SK-N-SH treated with all-trans-retinoic acid at 6 μM for 48 hours (cell line): ENCODE measurements at regions not wholly inside any gene's neighbourhood (a gene's known extent, or its start where the extent isn't known, plus 50 kb on each side); places are given as distances from the start of the nearest gene placed in this dataset.

ENCODE experiments used
- BACH2 ChIP-seq: fragments of 250-450 bp; sonication (Bioruptor Pico); IDR thresholded peaks from 2 replicates; pipeline ENCODE4 v1.9.0; 2021; ENCODE audit warnings: mild to moderate bottlenecking, borderline replicate concordance
- CSDC2 ChIP-seq: fragments of 250-450 bp; sonication (Bioruptor Pico); IDR thresholded peaks from 2 replicates; pipeline ENCODE4 v1.5.0; 2020; ENCODE audit warnings: mild to moderate bottlenecking, moderate library complexity
- PPARA ChIP-seq: fragments of 250-450 bp; sonication (Bioruptor Pico); IDR thresholded peaks from 2 replicates; pipeline ENCODE4 v1.5.0; 2020; ENCODE audit warnings: mild to moderate bottlenecking, borderline replicate concordance
- TCF4 ChIP-seq: fragments of 250-450 bp; sonication (Bioruptor Pico); IDR thresholded peaks from 2 replicates; pipeline ENCODE4 v1.8.0; 2021; ENCODE audit warnings: mild to moderate bottlenecking, moderate library complexity, borderline replicate concordance
- TOX ChIP-seq: fragments of 250-450 bp; sonication (Bioruptor Pico); IDR thresholded peaks from 2 replicates; pipeline ENCODE4 v1.8.0; 2021; ENCODE audit warnings: mild to moderate bottlenecking, moderate library complexity, borderline replicate concordance
- ZC3H10 ChIP-seq: fragments of 250-450 bp; sonication (Bioruptor Pico); IDR thresholded peaks from 2 replicates; pipeline ENCODE4 v1.5.1; 2021; ENCODE audit warnings: mild to moderate bottlenecking, moderate library complexity
- ZNF70 ChIP-seq: fragments of 450-650 bp; formaldehyde crosslinking; IDR thresholded peaks from 2 replicates; pipeline ENCODE4 v1.5.0; 2020; ENCODE audit warnings: mild to moderate bottlenecking, moderate library complexity
- ZNF8 ChIP-seq: fragments of 450-650 bp; formaldehyde crosslinking; IDR thresholded peaks from 2 replicates; pipeline ENCODE4 v1.5.0; 2020; ENCODE audit warnings: mild to moderate bottlenecking, moderate library complexity
- TF ChIP-seq, protein P1 (sequence below): fragments of 250-450 bp; sonication (Bioruptor Pico); IDR thresholded peaks from 2 replicates; pipeline ENCODE4 v1.8.0; 2020; ENCODE audit warnings: mild to moderate bottlenecking, moderate library complexity, borderline replicate concordance

DNA sequence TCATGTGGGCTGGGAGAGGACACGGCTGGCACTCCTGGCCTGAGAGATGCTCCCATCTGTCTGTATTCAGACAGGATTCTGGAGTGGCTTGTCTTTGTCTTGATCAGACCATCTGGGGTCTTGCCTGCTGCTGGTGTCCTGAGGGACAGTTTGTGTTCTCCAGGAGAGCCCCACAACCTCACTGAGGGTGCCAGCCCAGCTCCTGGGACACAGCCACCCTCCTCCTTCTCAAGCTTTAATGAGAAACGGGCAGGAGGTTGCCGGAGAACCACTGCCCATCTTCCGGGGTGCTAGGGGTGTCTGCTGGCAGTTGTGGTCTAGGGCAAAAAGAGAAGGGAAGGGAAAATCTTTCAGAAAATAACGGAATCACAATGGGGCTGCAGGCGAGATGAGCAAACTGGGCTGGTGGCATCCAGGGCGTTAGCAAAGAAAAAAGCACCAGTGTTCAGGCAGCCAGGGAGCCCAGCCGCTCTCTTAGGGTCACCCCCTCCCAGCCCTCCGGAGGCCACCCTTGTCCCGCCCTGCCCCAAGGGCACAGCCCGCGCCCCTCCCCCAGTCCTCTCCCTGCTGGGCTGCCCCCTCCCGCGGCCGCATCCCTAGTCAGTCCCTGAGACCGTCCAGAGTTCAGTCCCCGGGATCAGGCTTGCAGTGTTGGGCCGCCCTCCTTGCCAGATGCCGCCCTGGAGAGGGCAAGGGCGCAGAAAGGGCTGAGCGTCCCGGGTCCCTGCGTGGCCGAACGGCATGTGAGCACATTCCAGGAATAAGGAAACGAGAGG lies 824.7 kb downstream of the KCNJ18 start:
- TF ChIP-seq TOX (CRISPR knock-in tag): no peak
- TF ChIP-seq BACH2 (CRISPR knock-in tag): no peak
- TF ChIP-seq CSDC2 (CRISPR knock-in tag): no peak
- TF ChIP-seq ZC3H10 (CRISPR knock-in tag): no peak
- TF ChIP-seq, protein P1, sequence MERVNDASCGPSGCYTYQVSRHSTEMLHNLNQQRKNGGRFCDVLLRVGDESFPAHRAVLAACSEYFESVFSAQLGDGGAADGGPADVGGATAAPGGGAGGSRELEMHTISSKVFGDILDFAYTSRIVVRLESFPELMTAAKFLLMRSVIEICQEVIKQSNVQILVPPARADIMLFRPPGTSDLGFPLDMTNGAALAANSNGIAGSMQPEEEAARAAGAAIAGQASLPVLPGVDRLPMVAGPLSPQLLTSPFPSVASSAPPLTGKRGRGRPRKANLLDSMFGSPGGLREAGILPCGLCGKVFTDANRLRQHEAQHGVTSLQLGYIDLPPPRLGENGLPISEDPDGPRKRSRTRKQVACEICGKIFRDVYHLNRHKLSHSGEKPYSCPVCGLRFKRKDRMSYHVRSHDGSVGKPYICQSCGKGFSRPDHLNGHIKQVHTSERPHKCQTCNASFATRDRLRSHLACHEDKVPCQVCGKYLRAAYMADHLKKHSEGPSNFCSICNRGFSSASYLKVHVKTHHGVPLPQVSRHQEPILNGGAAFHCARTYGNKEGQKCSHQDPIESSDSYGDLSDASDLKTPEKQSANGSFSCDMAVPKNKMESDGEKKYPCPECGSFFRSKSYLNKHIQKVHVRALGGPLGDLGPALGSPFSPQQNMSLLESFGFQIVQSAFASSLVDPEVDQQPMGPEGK: no peak
- TF ChIP-seq TCF4 (CRISPR knock-in tag): no peak
- TF ChIP-seq ZNF8: no peak
- TF ChIP-seq PPARA (CRISPR knock-in tag): no peak
- no peak for TF ChIP-seq ZNF70 (CRISPR knock-in tag)
